ENCODE measurements at regions not wholly inside any gene's neighbourhood (a gene's known extent, or its start where the extent isn't known, plus 50 kb on each side); places are given as distances from the start of the nearest gene placed in this dataset.
A peak's percentile ranks its signal among the peaks of the same experiment; 100 is the strongest.
"Not testable (repeated sequence)": the region's sequence is repeated elsewhere in the genome, so short reads cannot be mapped to it uniquely, and the experiment has no call there.

GRCh38 chr3:59249004-59249403 lies 199.2 kb upstream of the CFAP20DC start:
- no peak for DNase-seq

- no peak for DNase-seq
These were observed 197.6 kb upstream of the CFAP20DC start for GRCh38 chr3:59247402-59247841.

- no peak for DNase-seq
These were observed 197.0 kb upstream of the CFAP20DC start for GRCh38 chr3:59246719-59247401.

- peak; percentile 28 for DNase-seq
These were observed 196.2 kb upstream of the CFAP20DC start for GRCh38 chr3:59245859-59246501.

GRCh38 chr3:59245300-59245858 lies 195.6 kb upstream of the CFAP20DC start:
- DNase-seq: no peak

- no peak for DNase-seq
These were observed 194.5 kb upstream of the CFAP20DC start for GRCh38 chr3:59244343-59244742.

GRCh38 chr3:59243476-59243875 lies 193.7 kb upstream of the CFAP20DC start:
- no peak for DNase-seq

- peak; percentile 30 for DNase-seq
These were observed 190.9 kb upstream of the CFAP20DC start for GRCh38 chr3:59240666-59241255.

GRCh38 chr3:59237121-59237520 lies 187.3 kb upstream of the CFAP20DC start:
- peak; percentile 49 for DNase-seq

- DNase-seq: no peak
These were observed 185.8 kb upstream of the CFAP20DC start for GRCh38 chr3:59235634-59236012.

- DNase-seq: no peak
These were observed 185.2 kb upstream of the CFAP20DC start for GRCh38 chr3:59234884-59235633.

GRCh38 chr3:59230379-59230778 lies 180.6 kb upstream of the CFAP20DC start:
- DNase-seq: not testable (repeated sequence)

GRCh38 chr3:59213860-59214259 lies 164.0 kb upstream of the CFAP20DC start:
- no peak for DNase-seq

- DNase-seq: peak; percentile 63
These were observed 162.4 kb upstream of the CFAP20DC start for GRCh38 chr3:59212128-59212779.

GRCh38 chr3:59210260-59210659 lies 160.4 kb upstream of the CFAP20DC start:
- DNase-seq: no peak

- DNase-seq: peak; percentile 65
These were observed 142.6 kb upstream of the CFAP20DC start for GRCh38 chr3:59192473-59192872.

- peak; percentile 16 for DNase-seq
These were observed 141.8 kb upstream of the CFAP20DC start for GRCh38 chr3:59191651-59192050.

- DNase-seq: no peak
These were observed 140.1 kb upstream of the CFAP20DC start for GRCh38 chr3:59189939-59190338.

- DNase-seq: no peak
These were observed 139.7 kb upstream of the CFAP20DC start for GRCh38 chr3:59189526-59189925.

GRCh38 chr3:59186725-59187124 lies 136.9 kb upstream of the CFAP20DC start:
- no peak for DNase-seq

- DNase-seq: peak; percentile 25
These were observed 136.0 kb upstream of the CFAP20DC start for GRCh38 chr3:59185591-59186369.

All from fibroblast of skin of back (primary cell).